ENCODE measurements at regions not wholly inside any gene's neighbourhood (a gene's known extent, or its start where the extent isn't known, plus 50 kb on each side); places are given as distances from the start of the nearest gene placed in this dataset.

GRCh38 chr20:51249781-51250180 lies 226.9 kb upstream of the KCNG1 start:
- H3K27me3 ChIP-seq = no peaks in the 10 kb centered on the region
- no peaks in the 10 kb centered on the region for H3K4me1 ChIP-seq (ENCODE audit: control insufficient read depth in 1 of 2, insufficient read depth in 1 of 2, low read depth in 1 of 2, low read length in 1 of 2)
- H3K36me3 ChIP-seq = no peaks in the 10 kb centered on the region
- TF ChIP-seq, protein P1, sequence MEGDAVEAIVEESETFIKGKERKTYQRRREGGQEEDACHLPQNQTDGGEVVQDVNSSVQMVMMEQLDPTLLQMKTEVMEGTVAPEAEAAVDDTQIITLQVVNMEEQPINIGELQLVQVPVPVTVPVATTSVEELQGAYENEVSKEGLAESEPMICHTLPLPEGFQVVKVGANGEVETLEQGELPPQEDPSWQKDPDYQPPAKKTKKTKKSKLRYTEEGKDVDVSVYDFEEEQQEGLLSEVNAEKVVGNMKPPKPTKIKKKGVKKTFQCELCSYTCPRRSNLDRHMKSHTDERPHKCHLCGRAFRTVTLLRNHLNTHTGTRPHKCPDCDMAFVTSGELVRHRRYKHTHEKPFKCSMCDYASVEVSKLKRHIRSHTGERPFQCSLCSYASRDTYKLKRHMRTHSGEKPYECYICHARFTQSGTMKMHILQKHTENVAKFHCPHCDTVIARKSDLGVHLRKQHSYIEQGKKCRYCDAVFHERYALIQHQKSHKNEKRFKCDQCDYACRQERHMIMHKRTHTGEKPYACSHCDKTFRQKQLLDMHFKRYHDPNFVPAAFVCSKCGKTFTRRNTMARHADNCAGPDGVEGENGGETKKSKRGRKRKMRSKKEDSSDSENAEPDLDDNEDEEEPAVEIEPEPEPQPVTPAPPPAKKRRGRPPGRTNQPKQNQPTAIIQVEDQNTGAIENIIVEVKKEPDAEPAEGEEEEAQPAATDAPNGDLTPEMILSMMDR (IDR thresholded peaks at IDR 0.05) = no peak
- H3K4me3 ChIP-seq (ENCODE audit: low read depth in 1 of 2, low read length in 1 of 2) = no peak overlapping the region
- H3K27ac ChIP-seq = no peak overlapping the region
- no peaks in the 10 kb centered on the region for H3K9me3 ChIP-seq

- Histone ChIP-seq H3K27me3 (no peaks in the 10 kb centered on the region), H3K36me3 (no peaks in the 10 kb centered on the region), H3K4me1 (ENCODE audit: control insufficient read depth in 1 of 2, insufficient read depth in 1 of 2, low read depth in 1 of 2, low read length in 1 of 2) (no peaks in the 10 kb centered on the region), H3K9me3 (no peaks in the 10 kb centered on the region), H3K27ac (no peak overlapping the region), H3K4me3 (ENCODE audit: low read depth in 1 of 2, low read length in 1 of 2) (no peak overlapping the region)
- TF ChIP-seq, protein P1 (IDR thresholded peaks at IDR 0.05) = no peak
Observed at GRCh38 chr20:51249215-51249614, 226.3 kb upstream of the KCNG1 start.

DNA sequence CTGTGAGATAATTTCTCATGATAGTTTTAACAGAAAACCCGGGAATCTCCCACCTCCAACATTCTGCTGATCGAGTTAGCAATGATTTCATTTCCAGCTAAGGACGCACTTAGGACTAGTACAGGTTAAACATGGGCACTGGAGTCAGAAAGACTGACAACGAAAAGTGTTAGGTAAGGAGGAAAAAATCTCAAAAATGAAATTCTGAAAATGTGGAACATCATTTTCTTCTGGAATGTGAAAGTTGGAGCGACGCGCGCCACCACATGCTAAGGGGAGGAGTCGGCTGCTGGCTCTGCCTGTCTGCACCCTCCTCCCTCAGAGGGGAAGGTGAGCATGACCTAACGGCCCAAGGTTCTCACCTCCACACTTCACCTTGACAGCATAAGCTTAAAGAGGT lies 221.6 kb upstream of the KCNG1 start:
- Histone ChIP-seq H3K27ac (no peak overlapping the region), H3K4me3 (ENCODE audit: low read depth in 1 of 2, low read length in 1 of 2) (no peak overlapping the region), H3K4me1 (ENCODE audit: control insufficient read depth in 1 of 2, insufficient read depth in 1 of 2, low read depth in 1 of 2, low read length in 1 of 2) (no peaks in the 10 kb centered on the region), H3K27me3 (no peaks in the 10 kb centered on the region), H3K36me3 (no peaks in the 10 kb centered on the region), H3K9me3 (peaks cover 4% of the 10 kb centered on the region)
- TF ChIP-seq, protein P1 (IDR thresholded peaks at IDR 0.05) = no peak

DNA sequence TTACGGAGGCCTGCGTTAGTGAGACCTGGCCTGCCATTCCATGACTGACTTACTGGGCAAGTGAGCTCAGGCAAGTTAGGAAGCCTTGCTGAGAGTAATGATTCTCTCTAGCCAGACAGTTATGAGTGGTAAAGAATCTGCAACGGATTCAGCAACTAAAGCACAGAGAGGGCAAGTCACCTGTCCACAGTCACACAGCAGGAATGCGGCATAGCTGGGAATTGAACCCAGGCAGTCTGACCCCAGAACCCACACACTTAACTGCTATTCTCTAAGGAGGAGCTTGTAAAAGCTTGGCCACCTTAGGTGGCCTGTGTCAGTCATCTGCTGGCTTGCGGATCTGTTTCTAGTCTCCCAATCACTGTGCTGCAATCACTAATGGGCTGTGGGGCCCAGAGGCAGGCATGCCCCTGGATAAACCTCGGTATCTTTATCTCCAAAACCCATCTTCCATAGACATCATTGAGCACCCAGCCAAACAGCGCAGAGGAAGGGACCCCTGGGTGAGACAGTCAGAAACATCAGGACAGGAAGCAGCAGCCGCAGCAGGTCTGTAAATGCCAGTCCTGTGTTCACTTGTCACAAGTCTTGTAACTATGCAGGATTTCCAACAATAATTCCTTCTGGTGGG lies 215.9 kb upstream of the KCNG1 start:
- Histone ChIP-seq H3K4me1 (ENCODE audit: control insufficient read depth in 1 of 2, insufficient read depth in 1 of 2, low read depth in 1 of 2, low read length in 1 of 2) (no peaks in the 10 kb centered on the region), H3K9me3 (peaks cover 4% of the 10 kb centered on the region), H3K4me3 (ENCODE audit: low read depth in 1 of 2, low read length in 1 of 2) (no peak overlapping the region), H3K27me3 (no peaks in the 10 kb centered on the region), H3K36me3 (no peaks in the 10 kb centered on the region), H3K27ac (no peak overlapping the region)
- TF ChIP-seq, protein P1 (IDR thresholded peaks at IDR 0.05) = no peak

DNA sequence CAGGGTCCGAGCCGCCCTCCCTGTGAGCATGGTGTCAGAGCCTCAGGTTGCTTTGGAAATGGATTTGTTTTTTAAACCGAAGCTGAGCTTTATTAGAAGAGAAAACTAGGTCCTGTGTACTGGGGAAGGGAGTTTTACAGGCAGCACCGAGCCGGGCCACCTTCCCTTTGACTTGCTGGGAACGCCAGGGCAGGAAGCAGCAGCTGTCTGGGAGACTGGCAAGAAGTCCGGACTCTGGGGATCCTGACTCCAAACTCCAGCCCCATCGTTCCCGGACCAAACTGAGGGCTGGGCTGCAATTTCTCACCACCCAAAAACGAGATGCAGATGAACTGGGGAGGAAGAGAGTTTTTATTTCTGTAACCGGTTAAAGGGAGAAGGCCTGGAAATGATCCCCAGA lies 214.9 kb upstream of the KCNG1 start:
- TF ChIP-seq, protein P1 (IDR thresholded peaks at IDR 0.05) = no peak
- H3K4me3 ChIP-seq (ENCODE audit: low read depth in 1 of 2, low read length in 1 of 2) = no peak overlapping the region
- H3K4me1 ChIP-seq (ENCODE audit: control insufficient read depth in 1 of 2, insufficient read depth in 1 of 2, low read depth in 1 of 2, low read length in 1 of 2) = no peaks in the 10 kb centered on the region
- H3K27ac ChIP-seq = no peak overlapping the region
- H3K36me3 ChIP-seq = no peaks in the 10 kb centered on the region
- H3K9me3 ChIP-seq = peaks cover 3% of the 10 kb centered on the region
- no peaks in the 10 kb centered on the region for H3K27me3 ChIP-seq

All from neutrophil (primary cell).